Choroid plexus epithelial cell (primary cell): ENCODE measurements at regions not wholly inside any gene's neighbourhood (a gene's known extent, or its start where the extent isn't known, plus 50 kb on each side); places are given as distances from the start of the nearest gene placed in this dataset.
"Not testable (repeated sequence)": the region's sequence is repeated elsewhere in the genome, so short reads cannot be mapped to it uniquely, and the experiment has no call there.

ENCODE experiments used
- DNase-seq: peaks from one replicate; pipeline ENCODE4 v3.0.0-alpha.2; 2010; ENCODE audit warnings: low read depth
- H3K4me3 ChIP-seq: 2 replicates; pipeline ENCODE4 v1.5.1; 2011; ENCODE audit warnings: low read depth, mild to moderate bottlenecking, control low read depth, low read length, moderate library complexity
- CTCF ChIP-seq: conservative IDR thresholded peaks from 2 replicates; pipeline ENCODE4 v1.5.1; 2011; ENCODE audit warnings: low read depth, mild to moderate bottlenecking, control low read depth, inconsistent platforms, low read length, moderate library complexity

GRCh38 chrX:113399506-113400192 lies 559.0 kb upstream of the AMOT start:
- TF ChIP-seq CTCF = no peak
- no peak overlapping the region for H3K4me3 ChIP-seq
- no peak for DNase-seq

GRCh38 chrX:113392355-113392754 lies 551.7 kb upstream of the AMOT start:
- no peak overlapping the region for H3K4me3 ChIP-seq
- no peak for TF ChIP-seq CTCF
- no peak for DNase-seq

GRCh38 chrX:113391875-113392274 lies 551.2 kb upstream of the AMOT start:
- H3K4me3 ChIP-seq = no peak overlapping the region
- no peak for TF ChIP-seq CTCF
- DNase-seq = no peak

- TF ChIP-seq CTCF = no peak
- no peak overlapping the region for H3K4me3 ChIP-seq
- DNase-seq = no peak
Measured at GRCh38 chrX:113390531-113390930, 549.9 kb upstream of the AMOT start.

- no peak overlapping the region for H3K4me3 ChIP-seq
- no peak for DNase-seq
- no peak for TF ChIP-seq CTCF
Measured at GRCh38 chrX:113389846-113390245, 549.2 kb upstream of the AMOT start.

- H3K4me3 ChIP-seq = no peak overlapping the region
- no peak for TF ChIP-seq CTCF
- DNase-seq = peak; percentile 25
Measured at GRCh38 chrX:113384628-113385027, 544.0 kb upstream of the AMOT start.

- DNase-seq = not testable (repeated sequence)
Measured at GRCh38 chrX:113373421-113373820, 532.8 kb upstream of the AMOT start.

More at GRCh38 chrX:113373421-113373820, 532.8 kb upstream of the AMOT start:
- not testable (repeated sequence) for H3K4me3 ChIP-seq
